GM18909 (cell line): ENCODE measurements at regions not wholly inside any gene's neighbourhood (a gene's known extent, or its start where the extent isn't known, plus 50 kb on each side); places are given as distances from the start of the nearest gene placed in this dataset.

Experiments
- ATAC-seq: cut with Tn5 transposase; IDR thresholded peaks from one replicate; pipeline ENCODE4 v1.9.1; 2021; ENCODE audit warnings: mild to moderate bottlenecking; ENCODE audit not compliant: unreplicated experiment, poor library complexity

DNA sequence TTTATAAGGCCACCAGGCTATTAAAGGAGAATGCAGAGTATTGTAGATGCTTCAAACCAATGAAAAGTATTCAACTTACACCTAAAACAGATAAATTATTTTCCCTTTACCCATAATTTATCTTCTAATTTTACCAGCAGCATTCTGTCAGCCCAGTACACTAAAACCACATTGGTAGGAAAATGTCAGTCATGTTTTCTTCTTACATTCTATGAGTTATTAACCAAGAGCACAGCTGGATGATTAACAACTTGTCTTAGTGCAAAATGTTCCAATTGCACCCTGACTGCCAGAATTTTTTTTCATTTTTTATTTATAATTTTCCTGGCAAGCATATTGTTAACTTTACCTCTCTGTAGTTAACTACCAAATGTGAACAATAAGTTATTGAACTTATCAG, 79.0 kb upstream of the WDR75 start:
- ATAC-seq, result peak; percentile 58

DNA sequence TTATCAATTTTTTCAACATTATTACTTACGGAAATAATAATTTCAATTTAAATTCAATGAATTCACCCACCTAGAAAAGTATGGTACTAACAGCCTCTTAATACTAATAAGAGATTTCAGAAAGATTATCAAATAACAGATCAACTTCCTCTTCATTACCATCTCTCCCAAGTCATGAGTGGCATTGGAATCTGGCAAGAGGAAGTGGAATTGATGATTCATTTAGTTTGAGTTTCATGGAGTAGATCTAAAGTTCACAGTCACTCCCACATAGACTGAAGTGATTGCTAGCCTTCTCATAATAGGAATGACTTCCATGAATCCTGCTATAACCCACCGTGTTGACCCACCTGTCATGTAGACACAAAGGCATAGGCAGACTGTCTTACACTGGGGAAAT, 77.7 kb upstream of the WDR75 start:
- no peak for ATAC-seq

GRCh38 chr2:189364607-189365006, 76.7 kb upstream of the WDR75 start:
- no peak for ATAC-seq

- no peak for ATAC-seq
Measured at GRCh38 chr2:189366349-189366748, 74.9 kb upstream of the WDR75 start.

GRCh38 chr2:189367343-189367742, 73.9 kb upstream of the WDR75 start:
- no peak for ATAC-seq

DNA sequence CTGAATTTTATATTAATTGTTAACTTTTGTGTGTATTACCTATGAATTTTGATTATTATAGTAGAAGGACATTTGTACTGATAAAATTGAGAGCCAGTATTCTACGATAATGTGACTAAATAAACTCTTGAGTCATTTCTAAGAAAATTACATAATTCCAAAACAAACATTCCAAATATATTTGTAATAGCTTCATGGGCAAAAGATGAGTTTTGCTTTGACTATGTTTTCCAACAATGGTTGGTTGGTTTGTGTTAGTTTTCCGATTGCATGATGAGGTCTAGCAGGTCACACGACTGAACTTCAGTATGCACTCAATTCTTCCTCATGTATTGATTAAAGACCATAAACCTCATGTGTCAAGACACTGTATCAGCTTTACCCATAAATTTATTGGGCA, 71.7 kb upstream of the WDR75 start:
- ATAC-seq, result no peak

DNA sequence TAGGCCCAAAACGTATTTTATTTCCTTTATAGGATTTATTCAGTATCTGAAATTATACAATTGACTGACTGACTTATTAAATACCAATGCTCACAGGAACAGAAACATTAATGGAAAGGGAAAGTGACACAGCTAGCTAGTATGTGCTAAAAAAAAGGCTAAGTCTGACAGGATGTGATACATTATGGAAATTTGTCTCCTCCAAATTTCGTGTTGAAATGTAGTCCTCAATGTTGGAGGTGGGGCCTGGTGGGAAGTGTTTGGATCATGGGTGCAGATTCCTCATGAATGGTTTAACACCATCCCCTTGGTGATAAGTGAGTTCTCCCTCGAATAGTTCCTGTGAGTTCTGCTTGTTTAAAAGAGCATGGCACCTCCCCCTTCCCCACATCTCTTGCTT, 70.6 kb upstream of the WDR75 start:
- no peak for ATAC-seq

DNA sequence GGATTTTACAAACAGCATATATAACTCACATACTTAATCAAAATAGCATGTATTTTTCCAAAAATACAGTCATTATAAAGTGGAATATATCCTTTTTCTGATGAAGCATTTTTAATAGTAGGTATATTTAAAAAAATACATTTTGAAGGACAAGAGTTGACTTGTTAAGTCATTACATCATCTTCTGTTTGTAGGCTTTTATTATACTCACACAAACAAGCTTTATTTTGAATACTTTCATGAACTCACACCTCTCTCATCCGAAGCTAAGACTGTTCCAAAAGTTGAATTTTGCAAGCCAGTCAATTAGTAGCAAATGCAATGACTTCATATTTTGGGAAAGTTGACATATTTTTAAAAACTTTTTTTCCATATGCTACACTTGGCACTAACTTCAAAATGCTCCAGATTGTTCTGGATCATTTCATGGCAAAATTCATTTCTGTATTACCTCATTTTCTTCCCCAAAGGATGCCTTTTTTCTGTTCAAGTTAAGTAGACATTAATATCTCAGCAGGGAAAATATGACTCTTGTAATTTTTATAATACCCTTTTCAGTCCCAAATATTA, 68.5 kb upstream of the WDR75 start:
- ATAC-seq, result no peak

GRCh38 chr2:189374481-189374880, 66.8 kb upstream of the WDR75 start:
- ATAC-seq, result no peak

GRCh38 chr2:189375842-189376241, 65.4 kb upstream of the WDR75 start:
- ATAC-seq, result no peak

DNA sequence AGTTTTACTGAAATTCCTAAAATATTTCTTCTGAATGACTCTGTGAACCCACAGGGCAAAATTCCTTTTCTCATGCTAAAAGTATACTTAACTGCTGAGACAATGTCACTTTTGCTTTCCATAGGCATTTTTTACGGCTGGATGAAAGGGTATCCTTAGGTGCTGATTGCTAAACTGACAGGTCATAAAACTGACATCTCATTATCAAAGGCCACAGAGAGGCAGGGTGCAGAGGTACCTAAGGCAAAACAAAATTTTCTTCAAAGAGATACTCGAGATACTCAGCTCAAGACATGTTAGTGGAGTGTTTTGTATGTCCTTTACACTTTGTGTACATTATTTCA, 62.0 kb upstream of the WDR75 start:
- ATAC-seq, result no peak

DNA sequence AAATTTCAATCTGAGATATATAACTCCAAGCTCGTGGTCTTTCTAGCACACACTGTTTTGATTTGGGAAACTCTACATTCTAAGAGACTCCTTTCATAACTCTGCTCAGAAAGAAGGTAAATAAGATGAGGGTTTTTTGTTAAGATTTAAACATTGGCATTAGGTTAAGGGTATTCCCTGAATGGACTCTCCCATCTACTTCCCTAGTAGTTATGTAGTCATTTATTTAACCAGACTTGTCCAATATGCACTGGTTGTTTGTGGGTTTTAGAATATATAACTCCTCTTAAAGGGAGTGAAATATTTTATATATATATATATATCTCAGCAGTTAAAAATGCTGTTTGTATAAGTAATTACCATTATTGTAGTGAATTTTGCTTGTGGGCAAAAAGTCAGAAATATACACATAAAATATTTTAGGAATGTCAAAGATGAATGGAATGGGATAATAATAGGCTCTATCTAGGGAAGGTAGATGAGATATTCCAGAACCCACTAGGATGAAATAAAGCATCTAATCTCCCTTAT, 61.5 kb upstream of the WDR75 start:
- ATAC-seq, result no peak

DNA sequence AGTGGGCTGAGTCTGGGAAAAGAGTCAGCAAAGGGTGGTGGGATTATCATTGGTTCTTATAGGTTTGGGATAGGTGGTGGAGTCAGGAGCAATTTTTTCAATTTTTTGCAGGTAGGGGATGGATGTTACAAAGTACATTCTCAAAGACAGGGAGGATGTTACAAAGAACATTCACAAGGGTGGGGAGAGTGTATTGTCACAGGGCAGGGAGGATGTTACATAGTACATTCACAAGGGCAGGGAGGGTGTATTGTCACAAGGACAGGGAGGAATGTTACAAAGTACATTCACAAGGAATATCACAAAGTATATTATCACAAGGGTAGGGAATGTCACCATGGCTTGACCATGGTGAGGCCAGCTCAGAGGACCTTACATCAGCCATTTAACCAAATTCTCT, 58.6 kb upstream of the WDR75 start:
- ATAC-seq, result no peak

DNA sequence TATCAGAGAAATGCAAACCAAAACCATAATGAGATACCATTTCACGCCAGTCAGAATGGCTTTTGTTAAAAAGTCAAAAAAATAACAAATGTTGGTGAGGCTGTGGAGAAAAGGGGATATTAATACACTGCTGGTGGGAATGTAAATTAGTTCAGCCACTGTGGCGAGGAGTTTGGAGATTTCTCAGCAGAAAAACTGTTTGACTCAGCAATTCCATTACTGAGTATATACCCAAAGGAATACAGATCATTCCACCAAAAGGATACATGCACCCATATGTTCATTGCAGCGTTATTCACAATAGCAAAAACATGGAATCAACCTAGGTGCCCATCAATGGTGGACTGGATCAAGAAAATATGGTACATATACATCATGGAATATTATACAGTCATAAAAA, 54.5 kb upstream of the WDR75 start:
- ATAC-seq, result no peak

- ATAC-seq, result no peak
Measured at GRCh38 chr2:189391201-189391600, 50.1 kb upstream of the WDR75 start.
